K562 (cell line): ENCODE measurements at regions not wholly inside any gene's neighbourhood (a gene's known extent, or its start where the extent isn't known, plus 50 kb on each side); places are given as distances from the start of the nearest gene placed in this dataset.

Experiments used
- ATAC-seq: fragments of 200-7000 bp; cut with Tn5 transposase; 3 replicates; pipeline ENCODE4 v1.9.1; 2020; ENCODE audit warnings: moderate library complexity
- BruUV-seq: library from RNA; stranded (reverse); fragments of 400-500 nt; replicated peaks from 2 replicates; lab custom pipeline; 2021; lab: Mats Ljungman, UMichigan
- CTCF ChIA-PET: fragments of 300-600 bp; formaldehyde crosslinking; extraction: SDS; loops from one replicate; lab custom pipeline; 2021; ENCODE audit warnings: low intra/inter-chr PET ratio; lab: Yijun Ruan, JAX
- POLR2A ChIA-PET: fragments of 300-600, 350-650 bp; sonication (Branson Sonifier 250); formaldehyde crosslinking; extraction: SDS; loops from one replicate; lab custom pipeline; 2021; ENCODE audit warnings: antibody characterized with exemption, inconsistent platforms; lab: Yijun Ruan, JAX
- DNase-seq, 4 experiments: peaks; one replicate each; pipeline versions ENCODE4 v3.0.0 to v3.0.0-alpha.2; 2011 to 2018; ENCODE audit warnings: low spot score in 3 of 4, mixed read lengths in 3 of 4; ENCODE audit errors: extremely low read depth in 1 of 4
- FAIRE-seq: peaks from 2 replicates; lab custom pipeline; 2011; peaks lifted over from hg19 to GRCh38; lab: Jason Lieb, UNC
- H2AFZ ChIP-seq: 2 replicates; pipeline ENCODE4 v1.6.0; 2011; ENCODE audit warnings: low read depth, low read length, control low read depth, inconsistent platforms
- H3K27ac ChIP-seq: fragments of 200-600 bp; 3 replicates; pipeline ENCODE4 v1.8.0; 2011; ENCODE audit warnings: low read depth, mild to moderate bottlenecking, control low read depth, inconsistent platforms, low read length, moderate library complexity, mixed read lengths; ENCODE audit errors: extremely low read depth
- H3K27me3 ChIP-seq, 2 experiments: fragments of 300-600 bp in 1 of 2; 2 replicates in 1 of 2; 3 replicates in 1 of 2; pipeline versions ENCODE4 v1.6.0 to v1.8.0; 2011; ENCODE audit warnings: inconsistent platforms in 2 of 2, low read length in 2 of 2, mild to moderate bottlenecking in 1 of 2, mixed read lengths in 1 of 2, moderate library complexity in 1 of 2; ENCODE audit not compliant: control insufficient read depth in 2 of 2, insufficient read depth in 2 of 2
- H3K36me3 ChIP-seq: fragments of 300-600 bp; 3 replicates; pipeline ENCODE4 v1.8.0; 2011; ENCODE audit warnings: mild to moderate bottlenecking, low read length, inconsistent platforms; ENCODE audit not compliant: control insufficient read depth, insufficient read depth
- H3K4me1 ChIP-seq, 2 experiments: fragments of 200-600 bp in 1 of 2; replicated peaks in 1 of 2; 2 replicates in 1 of 2; 3 replicates in 1 of 2; pipeline versions ENCODE4 v1.5.1 to v1.8.0; 2011; ENCODE audit warnings: inconsistent platforms in 2 of 2, low read length in 2 of 2, mild to moderate bottlenecking in 1 of 2, mixed read lengths in 1 of 2, moderate library complexity in 1 of 2; ENCODE audit not compliant: control insufficient read depth in 2 of 2, insufficient read depth in 2 of 2
- H3K4me2 ChIP-seq: 2 replicates; pipeline ENCODE4 v1.6.1; 2011; ENCODE audit warnings: low read length, control low read depth, inconsistent platforms, mixed read lengths; ENCODE audit not compliant: insufficient read depth
- H3K4me3 ChIP-seq: fragments of 200-600 bp; sonication (generic), shearing (Covaris generic); 2 replicates; pipeline ENCODE4 v1.5.1; 2016; ENCODE audit warnings: control low read depth, inconsistent platforms
- H3K79me2 ChIP-seq: fragments of 200-600 bp; 3 replicates; pipeline ENCODE4 v1.8.0; 2011; ENCODE audit warnings: low read length, inconsistent platforms; ENCODE audit not compliant: control insufficient read depth, insufficient read depth
- H3K9ac ChIP-seq, 2 experiments: 2 replicates each; pipeline versions ENCODE4 v1.6.0 to v1.6.1; 2011; ENCODE audit warnings: low read depth in 2 of 2, low read length in 2 of 2, control low read depth in 1 of 2, inconsistent platforms in 1 of 2, mild to moderate bottlenecking in 1 of 2, mixed read lengths in 1 of 2; ENCODE audit not compliant: insufficient read depth in 1 of 2
- H3K9me1 ChIP-seq: one replicate; pipeline ENCODE4 v1.6.0; 2011; ENCODE audit warnings: inconsistent platforms, mild to moderate bottlenecking, low read length, moderate library complexity; ENCODE audit not compliant: control insufficient read depth, insufficient read depth
- H3K9me3 ChIP-seq: replicated peaks from 2 replicates; pipeline ENCODE4 v1.5.1; 2011; ENCODE audit warnings: low read depth, low read length, inconsistent platforms; ENCODE audit not compliant: control insufficient read depth, insufficient read depth
- H4K20me1 ChIP-seq: replicated peaks from 2 replicates; pipeline ENCODE4 v1.6.1; 2011; ENCODE audit warnings: low read length, inconsistent platforms, mixed read lengths; ENCODE audit not compliant: control insufficient read depth, insufficient read depth
- ELF2 ChIP-seq: fragments of 250-450 bp; sonication (Bioruptor Pico); IDR thresholded peaks from 2 replicates; pipeline ENCODE4 v1.5.0; 2021; ENCODE audit warnings: mild to moderate bottlenecking
- ETS1 ChIP-seq: conservative IDR thresholded peaks from 2 replicates; pipeline ENCODE4 v1.6.1; 2011; ENCODE audit warnings: low read depth, mild to moderate bottlenecking, low read length; ENCODE audit not compliant: control insufficient read depth
- NCOA6 ChIP-seq: fragments of 450-650 bp; IDR thresholded peaks from 2 replicates; pipeline ENCODE4 v1.6.1; 2017; ENCODE audit warnings: mild to moderate bottlenecking
- POLR3G ChIP-seq: IDR thresholded peaks from 2 replicates; pipeline ENCODE4 v1.6.1; 2011; ENCODE audit not compliant: insufficient read length, insufficient replicate concordance; ENCODE audit errors: extremely low read depth
- PTRF ChIP-seq: fragments of 450-650 bp; IDR thresholded peaks from 2 replicates; pipeline ENCODE4 v1.6.1; 2016; ENCODE audit warnings: mild to moderate bottlenecking, missing genetic modification characterization, missing compliant biosample characterization
- SETDB1 ChIP-seq: IDR thresholded peaks from one replicate; pipeline ENCODE4 v1.6.1; 2012; ENCODE audit warnings: low read length, control low read depth, inconsistent platforms
- SIRT6 ChIP-seq: IDR thresholded peaks from one replicate; pipeline ENCODE4 v1.6.1; 2012; ENCODE audit warnings: low read depth, mild to moderate bottlenecking, control low read depth, inconsistent platforms, low read length, moderate library complexity
- TBP ChIP-seq: optimal IDR thresholded peaks from 2 replicates; pipeline ENCODE3; 2011; ENCODE audit warnings: low read depth, low read length, improper control_type of control experiment
- TFAP4 ChIP-seq: sonication (generic); formaldehyde crosslinking; IDR thresholded peaks from 2 replicates; pipeline ENCODE4 v1.8.0; 2022; ENCODE audit warnings: missing genetic modification reagents, mild to moderate bottlenecking, moderate library complexity, borderline replicate concordance
- ZNF140 ChIP-seq: fragments of 250-450 bp; sonication (Bioruptor Pico); IDR thresholded peaks from 2 replicates; pipeline ENCODE4 v1.8.0; 2021; ENCODE audit warnings: moderate library complexity, mild to moderate bottlenecking, inconsistent platforms
- ZNF184 ChIP-seq: sonication (generic); formaldehyde crosslinking; IDR thresholded peaks from 2 replicates; pipeline ENCODE4 v1.5.0; 2020; ENCODE audit warnings: missing genetic modification reagents
- WGBS: fragments of 100-300 bp; shearing (Covaris generic); methylation state at CpG from one replicate; pipeline ENCODE4 v1.1.6; 2016; ENCODE audit warnings: low coverage, mixed read lengths; ENCODE audit not compliant: insufficient coverage; ENCODE audit errors: missing lambda C conversion rate; 5-methylcytosine and 5-hydroxymethylcytosine counted together
- in situ Hi-C: fragments of 300-500 bp; cut with MboI; formaldehyde crosslinking; loops from 4 replicates; pipeline ENCODE4 v1.15.0; 2018; ENCODE audit warnings: inconsistent platforms, mixed read lengths
- intact Hi-C: fragments of 100-400 bp; cut with micrococcal nuclease; formaldehyde crosslinking; loops from 2 replicates; pipeline ENCODE4 v1.14.2; 2022
- TF ChIP-seq, protein P1 (sequence below): fragments of 250-450 bp; sonication (Bioruptor Pico); IDR thresholded peaks from 2 replicates; pipeline ENCODE4 v1.5.0; 2021; ENCODE audit warnings: mild to moderate bottlenecking, moderate library complexity

GRCh38 chr10:9198611-9199010, 1144.1 kb downstream of the GATA3 start (continued):
- TF ChIP-seq SIRT6 (no peak), ZNF140 (CRISPR knock-in tag) (no peak)

DNA sequence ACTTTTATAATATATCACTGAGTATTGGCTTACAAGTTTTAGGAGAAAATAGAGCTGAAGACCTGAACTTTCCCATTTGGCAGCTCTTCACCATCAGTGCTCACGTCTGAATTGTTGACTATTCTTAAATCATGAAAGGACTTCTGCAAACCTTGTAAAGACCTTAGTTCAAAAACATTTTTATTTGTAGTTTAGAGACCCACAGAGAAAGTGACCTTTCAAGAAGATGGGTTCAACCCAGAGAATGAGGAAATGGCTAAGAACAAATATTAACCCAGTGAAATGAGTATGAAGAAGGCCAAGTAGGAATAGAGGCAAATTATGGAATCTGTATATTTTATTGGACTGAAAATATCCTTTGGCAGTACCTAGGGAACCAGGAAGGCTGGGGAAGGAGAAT, 1151.1 kb downstream of the GATA3 start:
- no peak overlapping the region for H3K4me3 ChIP-seq
- no peaks in the 10 kb centered on the region for H4K20me1 ChIP-seq
- H3K9me3 ChIP-seq: no peaks in the 10 kb centered on the region
- BruUV-seq: no TSS peak
- H3K4me2 ChIP-seq: no peak overlapping the region
- POLR2A ChIA-PET: no interaction called here
- H3K4me1 ChIP-seq: no peaks in the 10 kb centered on the region
- CTCF ChIA-PET: no interaction called here
- DNase-seq (no peak), ATAC-seq (no peak), FAIRE-seq (no peak)
- no peaks in the 10 kb centered on the region for H3K27me3 ChIP-seq
- intact Hi-C loops: loop anchor here (5.0 kb wide), 1 partner anchor 1153 kb away; the partner anchor contains the start of gene GATA3
- WGBS: 0% methylated on average over 1 of the region's 1 CpG
- no peaks in the 10 kb centered on the region for H3K36me3 ChIP-seq
- no peak overlapping the region for H2AFZ ChIP-seq
- no peak overlapping the region for H3K27ac ChIP-seq
- TF ChIP-seq SETDB1 (no peak), NCOA6 (no peak), PTRF (tag) (no peak), ZNF184 (CRISPR knock-in tag) (no peak), POLR3G (no peak), ETS1 (no peak), TBP (no peak), ELF2 (CRISPR knock-in tag) (no peak), TFAP4 (CRISPR knock-in tag) (no peak)
- TF ChIP-seq, protein P1, sequence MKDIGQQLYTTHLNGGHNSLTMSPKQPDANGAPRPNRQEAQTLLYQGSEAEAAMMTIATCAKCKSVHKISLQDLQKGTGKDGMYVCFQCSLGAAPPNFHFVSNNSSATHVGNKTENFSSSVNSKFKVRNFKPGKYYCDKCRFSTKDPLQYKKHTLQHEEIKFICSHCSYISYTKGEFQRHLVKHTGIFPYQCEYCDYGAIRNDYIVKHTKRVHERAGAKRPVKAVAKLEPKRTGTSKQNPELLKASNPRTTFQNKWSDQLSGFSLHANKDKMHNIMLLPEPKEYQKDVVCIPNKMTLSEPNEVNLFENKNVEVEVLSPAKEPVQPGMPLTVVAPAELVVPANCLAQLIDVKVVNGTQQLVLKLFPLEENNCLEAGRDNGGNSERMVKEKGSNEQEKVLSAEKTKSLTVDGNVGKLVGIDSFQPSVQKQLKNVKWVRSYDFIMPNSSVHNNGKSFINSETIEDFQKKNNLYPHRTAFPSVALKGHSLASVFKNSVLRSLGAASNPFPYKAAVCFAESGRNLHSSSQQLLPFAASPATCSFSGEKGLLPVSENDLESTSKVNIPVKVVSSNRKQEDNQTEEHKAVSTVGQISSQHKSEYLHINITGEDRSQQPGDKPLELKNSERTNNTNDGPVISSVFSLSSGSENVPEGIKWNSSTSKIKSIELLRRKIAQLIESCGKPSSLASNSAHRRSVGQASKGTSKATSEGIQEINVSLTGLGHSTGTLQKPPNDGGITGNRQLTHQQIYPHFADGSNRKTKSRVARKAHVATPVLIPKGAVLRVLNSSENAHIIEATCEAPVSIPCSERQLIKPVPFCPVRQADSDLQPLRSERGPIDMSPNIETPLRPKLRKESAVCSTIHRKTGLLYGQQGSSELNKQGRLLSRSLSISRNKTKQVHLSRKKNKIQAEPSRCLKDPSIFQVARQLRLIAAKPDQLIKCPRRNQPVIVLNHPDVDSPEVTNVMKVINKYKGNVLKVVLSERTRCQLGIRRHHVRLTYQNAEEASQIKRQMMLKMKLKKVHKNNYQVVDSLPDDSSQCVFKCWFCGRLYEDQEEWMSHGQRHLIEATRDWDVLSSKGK (CRISPR knock-in tag): no peak
- H3K9ac ChIP-seq: no peak overlapping the region
- in situ Hi-C loops: no loop called here
- no peaks in the 10 kb centered on the region for H3K79me2 ChIP-seq
- no peaks in the 10 kb centered on the region for H3K9me1 ChIP-seq
